ENCODE measurements at regions not wholly inside any gene's neighbourhood (a gene's known extent, or its start where the extent isn't known, plus 50 kb on each side); places are given as distances from the start of the nearest gene placed in this dataset.

DNA sequence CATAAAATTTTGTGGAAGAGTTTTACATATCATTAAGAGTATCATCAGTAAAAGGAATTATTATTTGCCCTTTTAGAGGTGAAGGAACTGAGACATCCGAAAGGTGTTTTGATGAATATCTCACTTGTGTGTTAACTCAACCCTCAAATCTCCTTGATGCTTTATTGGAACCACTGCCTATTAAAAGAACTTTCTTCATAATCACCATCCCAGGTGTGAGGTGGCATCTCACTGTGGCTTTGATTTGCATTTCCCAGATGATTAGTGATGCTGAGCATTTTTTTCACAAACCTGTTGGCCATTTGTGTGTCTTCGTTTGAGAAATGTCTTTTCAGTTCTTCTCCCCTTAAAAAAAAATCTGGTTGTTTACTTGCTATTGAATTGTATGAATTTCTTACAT, 134.0 kb upstream of the SYN3 start:
- Histone ChIP-seq H3K9me3 (ENCODE audit: control insufficient read depth, low read depth, low read length) (no peaks in the 10 kb centered on the region), H3K9me1 (ENCODE audit: control insufficient read depth, extremely low read depth, insufficient read depth, low read length) (no peaks in the 10 kb centered on the region), H3K4me1 (ENCODE audit: control insufficient read depth, extremely low read depth, insufficient read depth, low read length) (no peaks in the 10 kb centered on the region), H3K79me2 (ENCODE audit: control insufficient read depth, insufficient read depth, low read length) (no peaks in the 10 kb centered on the region), H3K36me3 (ENCODE audit: control insufficient read depth in 2 of 2, extremely low read depth in 1 of 2, insufficient read depth in 2 of 2, low read length in 2 of 2) (no peaks in the 10 kb centered on the region), H3K9ac (ENCODE audit: control insufficient read depth, extremely low read depth, insufficient read depth, low read length) (no peak overlapping the region), H3K27ac (ENCODE audit: control insufficient read depth, insufficient read depth, low read length) (no peak overlapping the region), H3K27me3 (ENCODE audit: control insufficient read depth, extremely low read depth, insufficient read depth, low read length) (no peaks in the 10 kb centered on the region), H3K4me2 (ENCODE audit: control insufficient read depth, extremely low read depth, insufficient read depth, low read depth, low read length) (no peak overlapping the region), H4K20me1 (ENCODE audit: control insufficient read depth, extremely low read depth, insufficient read depth, low read length) (no peaks in the 10 kb centered on the region), H3K4me3 (ENCODE audit: control insufficient read depth in 2 of 3, extremely low read depth in 1 of 3, insufficient read depth in 2 of 3, low read depth in 1 of 3, low read length in 3 of 3) (no peak overlapping the region), H2AFZ (ENCODE audit: control insufficient read depth, low read length) (no peak overlapping the region)
- DNase-seq (ENCODE audit: low read depth, low spot score) = no peak
- FAIRE-seq = no peak
- dilution Hi-C loops (cut with MboI; ENCODE audit: extremely low pct_ligation_motif_present, low sequenced_read_pairs) = no loop called here
- TF ChIP-seq EZH2 (IDR thresholded peaks at IDR 0.05; ENCODE audit: low read length) = no peak
- TF ChIP-seq, protein P1, sequence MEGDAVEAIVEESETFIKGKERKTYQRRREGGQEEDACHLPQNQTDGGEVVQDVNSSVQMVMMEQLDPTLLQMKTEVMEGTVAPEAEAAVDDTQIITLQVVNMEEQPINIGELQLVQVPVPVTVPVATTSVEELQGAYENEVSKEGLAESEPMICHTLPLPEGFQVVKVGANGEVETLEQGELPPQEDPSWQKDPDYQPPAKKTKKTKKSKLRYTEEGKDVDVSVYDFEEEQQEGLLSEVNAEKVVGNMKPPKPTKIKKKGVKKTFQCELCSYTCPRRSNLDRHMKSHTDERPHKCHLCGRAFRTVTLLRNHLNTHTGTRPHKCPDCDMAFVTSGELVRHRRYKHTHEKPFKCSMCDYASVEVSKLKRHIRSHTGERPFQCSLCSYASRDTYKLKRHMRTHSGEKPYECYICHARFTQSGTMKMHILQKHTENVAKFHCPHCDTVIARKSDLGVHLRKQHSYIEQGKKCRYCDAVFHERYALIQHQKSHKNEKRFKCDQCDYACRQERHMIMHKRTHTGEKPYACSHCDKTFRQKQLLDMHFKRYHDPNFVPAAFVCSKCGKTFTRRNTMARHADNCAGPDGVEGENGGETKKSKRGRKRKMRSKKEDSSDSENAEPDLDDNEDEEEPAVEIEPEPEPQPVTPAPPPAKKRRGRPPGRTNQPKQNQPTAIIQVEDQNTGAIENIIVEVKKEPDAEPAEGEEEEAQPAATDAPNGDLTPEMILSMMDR (optimal IDR thresholded peaks at IDR 0.05 in 1 of 3, IDR thresholded peaks at IDR 0.05 in 1 of 3, conservative IDR thresholded peaks at IDR 0.05 in 1 of 3; ENCODE audit: extremely low read depth in 1 of 3, insufficient read depth in 2 of 3, low read length in 3 of 3) = no peak

DNA sequence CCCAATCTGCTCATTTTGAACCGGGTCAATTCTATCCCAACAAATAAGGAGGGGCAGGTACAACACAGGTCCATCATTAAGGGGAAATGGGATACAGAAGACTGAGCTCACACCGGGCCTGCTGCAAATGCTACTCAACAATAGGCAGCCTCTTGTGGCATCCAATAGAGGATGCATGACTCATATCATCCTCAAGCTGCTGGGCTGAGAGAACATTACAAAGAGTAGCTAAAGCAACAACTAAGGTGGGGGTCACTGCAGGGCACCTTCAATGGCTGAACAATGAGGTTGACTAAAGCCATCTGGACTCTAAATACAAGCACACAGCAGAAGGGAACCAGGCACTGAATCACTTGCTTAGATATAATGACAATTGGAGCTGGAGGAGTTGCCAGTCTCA, 130.1 kb upstream of the SYN3 start:
- Histone ChIP-seq H3K27me3 (ENCODE audit: control insufficient read depth, extremely low read depth, insufficient read depth, low read length) (no peaks in the 10 kb centered on the region), H4K20me1 (ENCODE audit: control insufficient read depth, extremely low read depth, insufficient read depth, low read length) (no peaks in the 10 kb centered on the region), H3K27ac (ENCODE audit: control insufficient read depth, insufficient read depth, low read length) (no peak overlapping the region), H2AFZ (ENCODE audit: control insufficient read depth, low read length) (no peak overlapping the region), H3K4me2 (ENCODE audit: control insufficient read depth, extremely low read depth, insufficient read depth, low read depth, low read length) (no peak overlapping the region), H3K4me1 (ENCODE audit: control insufficient read depth, extremely low read depth, insufficient read depth, low read length) (no peaks in the 10 kb centered on the region), H3K9ac (ENCODE audit: control insufficient read depth, extremely low read depth, insufficient read depth, low read length) (no peak overlapping the region), H3K79me2 (ENCODE audit: control insufficient read depth, insufficient read depth, low read length) (no peaks in the 10 kb centered on the region), H3K4me3 (ENCODE audit: control insufficient read depth in 2 of 3, extremely low read depth in 1 of 3, insufficient read depth in 2 of 3, low read depth in 1 of 3, low read length in 3 of 3) (no peak overlapping the region), H3K9me1 (ENCODE audit: control insufficient read depth, extremely low read depth, insufficient read depth, low read length) (no peaks in the 10 kb centered on the region), H3K36me3 (ENCODE audit: control insufficient read depth in 2 of 2, extremely low read depth in 1 of 2, insufficient read depth in 2 of 2, low read length in 2 of 2) (no peaks in the 10 kb centered on the region), H3K9me3 (ENCODE audit: control insufficient read depth, low read depth, low read length) (no peaks in the 10 kb centered on the region)
- dilution Hi-C loops (cut with MboI; ENCODE audit: extremely low pct_ligation_motif_present, low sequenced_read_pairs) = no loop called here
- no peak for DNase-seq (ENCODE audit: low read depth, low spot score)
- TF ChIP-seq, protein P1 (optimal IDR thresholded peaks at IDR 0.05 in 1 of 3, IDR thresholded peaks at IDR 0.05 in 1 of 3, conservative IDR thresholded peaks at IDR 0.05 in 1 of 3; ENCODE audit: extremely low read depth in 1 of 3, insufficient read depth in 2 of 3, low read length in 3 of 3) = no peak
- no peak for TF ChIP-seq EZH2 (IDR thresholded peaks at IDR 0.05; ENCODE audit: low read length)
- FAIRE-seq = no peak

Data from keratinocyte (primary cell).